ENCODE measurements at regions not wholly inside any gene's neighbourhood (a gene's known extent, or its start where the extent isn't known, plus 50 kb on each side); places are given as distances from the start of the nearest gene placed in this dataset.
"Not testable (repeated sequence)": the region's sequence is repeated elsewhere in the genome, so short reads cannot be mapped to it uniquely, and the experiment has no call there.

GRCh38 chr6:112956696-112957535, 609.8 kb downstream of the RFPL4B start:
- in situ Hi-C loops (cut with HindIII; ENCODE audit: low pct_unique_long_range_greater_than_20kb, low sequenced_read_pairs), result no loop called here
- no peak for TF ChIP-seq JUND (IDR thresholded peaks at IDR 0.05; ENCODE audit: low read depth)
- DNase-seq (ENCODE audit: low read depth in 1 of 2, low spot score in 1 of 2), result no peak

- TF ChIP-seq JUND (IDR thresholded peaks at IDR 0.05; ENCODE audit: low read depth), result no peak
- in situ Hi-C loops (cut with HindIII; ENCODE audit: low pct_unique_long_range_greater_than_20kb, low sequenced_read_pairs), result no loop called here
- no peak for DNase-seq (ENCODE audit: low read depth in 1 of 2, low spot score in 1 of 2)
Measured at GRCh38 chr6:112957536-112957916, 610.4 kb downstream of the RFPL4B start.

GRCh38 chr6:112960130-112960529, 613.0 kb downstream of the RFPL4B start:
- DNase-seq (ENCODE audit: low read depth in 1 of 2, low spot score in 1 of 2); in situ Hi-C loops (cut with HindIII; ENCODE audit: low pct_unique_long_range_greater_than_20kb, low sequenced_read_pairs): not testable (repeated sequence)

- no peak for DNase-seq (ENCODE audit: low read depth in 1 of 2, low spot score in 1 of 2)
- in situ Hi-C loops (cut with HindIII; ENCODE audit: low pct_unique_long_range_greater_than_20kb, low sequenced_read_pairs), result no loop called here
- TF ChIP-seq JUND (IDR thresholded peaks at IDR 0.05; ENCODE audit: low read depth), result no peak
Measured at GRCh38 chr6:112967974-112968373, 620.8 kb downstream of the RFPL4B start.

- no peak for TF ChIP-seq JUND (IDR thresholded peaks at IDR 0.05; ENCODE audit: low read depth)
- in situ Hi-C loops (cut with HindIII; ENCODE audit: low pct_unique_long_range_greater_than_20kb, low sequenced_read_pairs), result no loop called here
- no peak for DNase-seq (ENCODE audit: low read depth in 1 of 2, low spot score in 1 of 2)
Measured at GRCh38 chr6:112971651-112972050, 624.5 kb downstream of the RFPL4B start.

GRCh38 chr6:112974931-112975330, 627.8 kb downstream of the RFPL4B start:
- DNase-seq (ENCODE audit: low read depth in 1 of 2, low spot score in 1 of 2); in situ Hi-C loops (cut with HindIII; ENCODE audit: low pct_unique_long_range_greater_than_20kb, low sequenced_read_pairs): not testable (repeated sequence)

- DNase-seq (ENCODE audit: low read depth in 1 of 2, low spot score in 1 of 2); in situ Hi-C loops (cut with HindIII; ENCODE audit: low pct_unique_long_range_greater_than_20kb, low sequenced_read_pairs): not testable (repeated sequence)
Measured at GRCh38 chr6:112976579-112976978, 629.4 kb downstream of the RFPL4B start.

GRCh38 chr6:112979830-112980229, 632.7 kb downstream of the RFPL4B start:
- no peak for TF ChIP-seq JUND (IDR thresholded peaks at IDR 0.05; ENCODE audit: low read depth)
- DNase-seq (ENCODE audit: low read depth in 1 of 2, low spot score in 1 of 2), result peak in 1 of 2 experiments; percentile 17
- in situ Hi-C loops (cut with HindIII; ENCODE audit: low pct_unique_long_range_greater_than_20kb, low sequenced_read_pairs), result no loop called here

- no peak for DNase-seq (ENCODE audit: low read depth in 1 of 2, low spot score in 1 of 2)
Measured at GRCh38 chr6:112980676-112981075, 633.5 kb downstream of the RFPL4B start.

GRCh38 chr6:112983713-112984261, 636.7 kb downstream of the RFPL4B start:
- in situ Hi-C loops (cut with HindIII; ENCODE audit: low pct_unique_long_range_greater_than_20kb, low sequenced_read_pairs), result no loop called here
- DNase-seq (ENCODE audit: low read depth in 1 of 2, low spot score in 1 of 2), result peak in 1 of 2 experiments; percentile 19
- TF ChIP-seq JUND (IDR thresholded peaks at IDR 0.05; ENCODE audit: low read depth), result no peak

More at GRCh38 chr6:112980676-112981075, 633.5 kb downstream of the RFPL4B start:
- in situ Hi-C loops (cut with HindIII; ENCODE audit: low pct_unique_long_range_greater_than_20kb, low sequenced_read_pairs), result no loop called here
- TF ChIP-seq JUND (IDR thresholded peaks at IDR 0.05; ENCODE audit: low read depth), result no peak

- in situ Hi-C loops (cut with HindIII; ENCODE audit: low pct_unique_long_range_greater_than_20kb, low sequenced_read_pairs), result no loop called here
- DNase-seq (ENCODE audit: low read depth in 1 of 2, low spot score in 1 of 2), result no peak
- no peak for TF ChIP-seq JUND (IDR thresholded peaks at IDR 0.05; ENCODE audit: low read depth)
Measured at GRCh38 chr6:112984899-112985298, 637.8 kb downstream of the RFPL4B start.

- in situ Hi-C loops (cut with HindIII; ENCODE audit: low pct_unique_long_range_greater_than_20kb, low sequenced_read_pairs), result no loop called here
- TF ChIP-seq JUND (IDR thresholded peaks at IDR 0.05; ENCODE audit: low read depth), result no peak
- no peak for DNase-seq (ENCODE audit: low read depth in 1 of 2, low spot score in 1 of 2)
Measured at GRCh38 chr6:112986321-112986720, 639.2 kb downstream of the RFPL4B start.

GRCh38 chr6:112988748-112989147, 641.6 kb downstream of the RFPL4B start:
- no peak for TF ChIP-seq JUND (IDR thresholded peaks at IDR 0.05; ENCODE audit: low read depth)
- DNase-seq (ENCODE audit: low read depth in 1 of 2, low spot score in 1 of 2), result no peak
- in situ Hi-C loops (cut with HindIII; ENCODE audit: low pct_unique_long_range_greater_than_20kb, low sequenced_read_pairs), result no loop called here
